HG03159 (cell line): ENCODE measurements at regions not wholly inside any gene's neighbourhood (a gene's known extent, or its start where the extent isn't known, plus 50 kb on each side); places are given as distances from the start of the nearest gene placed in this dataset.

Source experiments
- ATAC-seq: cut with Tn5 transposase; IDR thresholded peaks from one replicate; pipeline ENCODE4 v1.9.1; 2021; ENCODE audit warnings: mild to moderate bottlenecking, moderate library complexity; ENCODE audit not compliant: unreplicated experiment

- ATAC-seq = no peak
These were observed 197.2 kb upstream of the ID2 start for GRCh38 chr2:8484502-8485283.

DNA sequence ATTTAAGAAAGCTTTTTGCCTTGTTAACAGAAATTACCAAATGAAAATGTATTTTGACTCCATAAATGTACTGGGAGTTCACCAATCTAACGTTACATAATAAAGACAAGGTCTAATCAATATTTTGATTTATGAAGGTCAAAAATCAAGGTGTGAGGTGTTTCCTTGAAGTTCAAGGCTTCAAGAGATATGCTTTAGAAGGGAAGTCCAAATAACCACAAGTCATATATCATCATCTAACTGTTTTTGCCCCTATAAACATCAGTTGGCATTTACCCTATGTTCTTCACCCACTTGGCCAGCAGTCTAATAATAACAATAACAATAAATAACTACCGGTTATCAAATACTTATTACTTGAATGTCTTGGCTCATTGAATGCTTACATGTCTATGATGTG, 196.1 kb upstream of the ID2 start:
- ATAC-seq = no peak

DNA sequence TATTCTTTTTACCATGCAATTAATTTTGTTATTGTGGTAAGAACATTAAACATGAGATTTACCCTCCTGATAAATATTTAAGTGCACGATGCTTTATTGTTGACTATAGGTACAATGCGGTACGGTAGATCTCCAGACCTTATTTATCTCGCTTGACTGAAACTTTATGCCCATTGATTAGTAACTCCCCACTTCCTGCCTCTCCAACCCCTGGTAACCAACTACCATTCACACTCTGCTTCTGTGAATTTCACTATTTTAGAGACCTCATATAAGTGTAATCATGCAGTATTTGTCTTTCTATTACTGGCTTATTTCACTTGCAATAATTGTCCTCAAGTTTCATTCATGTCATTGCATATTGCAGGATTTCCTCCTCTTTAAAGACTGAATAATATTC, 195.7 kb upstream of the ID2 start:
- no peak for ATAC-seq

- ATAC-seq = no peak
These were observed 194.4 kb upstream of the ID2 start for GRCh38 chr2:8487461-8487932.

GRCh38 chr2:8488001-8488738, 193.7 kb upstream of the ID2 start:
- peak; percentile 82 for ATAC-seq

GRCh38 chr2:8489221-8489620, 192.6 kb upstream of the ID2 start:
- no peak for ATAC-seq

DNA sequence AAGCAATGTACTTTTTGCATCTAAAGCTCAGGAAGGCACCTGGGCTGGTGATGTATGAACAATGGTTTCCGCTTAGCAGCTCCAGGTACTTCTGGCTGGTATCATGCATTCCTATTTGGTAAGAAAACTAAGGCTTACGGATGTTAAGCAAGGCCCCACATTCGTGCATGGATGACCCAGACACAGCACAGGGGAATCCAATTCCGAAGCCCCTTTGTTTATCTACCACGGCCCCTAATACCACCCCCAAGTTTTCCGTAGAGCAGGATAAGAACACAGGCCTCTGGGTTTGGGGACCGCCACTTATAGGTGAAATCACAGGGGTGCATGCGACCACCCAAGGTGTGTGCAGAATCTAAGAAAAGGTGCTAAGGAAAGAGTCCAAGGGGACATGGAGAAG, 192.1 kb upstream of the ID2 start:
- no peak for ATAC-seq

DNA sequence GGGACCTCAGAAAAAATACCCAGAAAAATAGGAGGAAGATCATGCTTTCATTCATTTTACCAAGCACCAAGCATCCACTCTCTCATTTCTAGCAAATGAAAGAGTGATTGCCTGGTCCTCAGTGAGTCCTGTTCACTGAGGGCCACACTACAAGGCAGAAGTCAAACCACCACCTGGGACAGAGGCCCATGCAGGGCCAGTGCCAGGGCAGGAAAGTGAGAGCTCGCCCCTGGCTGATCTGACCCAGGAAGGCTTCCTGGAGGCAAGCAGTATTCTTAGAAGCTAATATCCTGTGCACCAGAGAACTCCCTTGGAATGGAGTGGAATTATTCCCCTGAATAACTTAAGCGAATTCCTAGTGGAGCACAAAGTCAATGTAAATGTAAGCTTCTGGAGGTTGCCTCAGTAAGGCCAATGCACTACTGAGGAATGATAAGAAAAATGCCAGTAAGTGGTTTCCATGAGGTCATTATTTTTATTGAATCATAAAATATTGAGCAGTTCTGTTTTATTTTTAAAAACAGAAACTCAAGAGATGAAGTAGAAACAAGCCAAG, 191.6 kb upstream of the ID2 start:
- no peak for ATAC-seq

- no peak for ATAC-seq
These were observed 190.4 kb upstream of the ID2 start for GRCh38 chr2:8491296-8492027.

GRCh38 chr2:8494151-8494550, 187.7 kb upstream of the ID2 start:
- ATAC-seq = no peak

GRCh38 chr2:8494589-8494988, 187.3 kb upstream of the ID2 start:
- no peak for ATAC-seq

- no peak for ATAC-seq
These were observed 186.5 kb upstream of the ID2 start for GRCh38 chr2:8495189-8495989.

DNA sequence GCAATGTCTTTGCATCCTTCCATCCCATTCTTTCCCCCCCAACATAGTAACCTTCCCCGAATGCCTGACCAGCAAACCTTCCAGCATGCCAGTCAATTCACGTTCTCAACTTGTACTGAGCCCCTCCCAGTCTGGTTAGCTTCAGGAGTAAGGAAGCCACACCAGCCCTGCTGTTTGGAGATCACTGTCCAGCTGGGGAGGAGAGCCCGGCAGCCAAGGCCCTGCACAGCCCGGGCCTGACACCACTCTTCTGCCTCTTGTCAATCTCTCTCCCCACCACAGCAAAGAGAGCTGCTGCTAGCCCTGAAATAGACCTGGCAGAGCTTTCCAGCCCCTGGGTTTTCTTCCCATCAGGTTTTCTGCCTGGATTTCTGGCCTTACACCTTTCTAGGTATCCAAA, 185.8 kb upstream of the ID2 start:
- ATAC-seq = no peak

- ATAC-seq = no peak
These were observed 185.2 kb upstream of the ID2 start for GRCh38 chr2:8496617-8497016.

DNA sequence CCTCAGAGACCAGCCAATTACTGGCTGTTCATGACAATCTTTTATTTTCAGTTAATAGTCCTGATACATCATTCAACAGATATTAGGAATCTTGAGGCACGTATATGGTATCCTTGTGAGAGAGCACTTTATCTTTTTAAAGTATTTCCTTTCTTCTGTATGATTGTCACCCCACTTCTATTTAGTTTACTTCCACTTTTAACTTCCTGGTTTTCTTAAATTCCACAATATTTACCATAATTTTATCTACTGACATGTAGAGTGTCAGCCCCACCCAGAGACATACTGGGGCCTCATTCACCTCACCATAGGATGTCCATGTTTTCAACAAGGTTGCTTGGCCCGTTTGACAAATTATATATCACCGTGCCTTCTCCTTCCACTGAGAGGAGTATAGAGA, 182.9 kb upstream of the ID2 start:
- no peak for ATAC-seq

- no peak for ATAC-seq
These were observed 181.5 kb upstream of the ID2 start for GRCh38 chr2:8500124-8501054.

GRCh38 chr2:8501061-8501720, 180.7 kb upstream of the ID2 start:
- ATAC-seq = no peak

GRCh38 chr2:8502316-8502715, 179.5 kb upstream of the ID2 start:
- ATAC-seq = no peak
